ENCODE measurements at regions not wholly inside any gene's neighbourhood (a gene's known extent, or its start where the extent isn't known, plus 50 kb on each side); places are given as distances from the start of the nearest gene placed in this dataset.
A peak's percentile ranks its signal among the peaks of the same experiment; 100 is the strongest.

GRCh38 chr15:39180483-39180933, 400.4 kb upstream of the THBS1 start:
- TF ChIP-seq EZH2phosphoT487 (IDR thresholded peaks at IDR 0.05; ENCODE audit: insufficient read depth, low read depth), result 0 out of 2 replicates have a peak, but pooled peaks have one; percentile 66
- no peak for TF ChIP-seq EZH2 (IDR thresholded peaks at IDR 0.05; ENCODE audit: insufficient read depth, poor library complexity, severe bottlenecking)
